HepG2 (cell line): ENCODE measurements at regions not wholly inside any gene's neighbourhood (a gene's known extent, or its start where the extent isn't known, plus 50 kb on each side); places are given as distances from the start of the nearest gene placed in this dataset.

ENCODE experiments used
- BATF2 ChIP-seq: sonication (generic); formaldehyde crosslinking; IDR thresholded peaks from 2 replicates; pipeline ENCODE4 v1.8.0; 2022; ENCODE audit warnings: mild to moderate bottlenecking, missing genetic modification reagents, moderate library complexity
- CTCF ChIP-seq: sonication (generic); formaldehyde crosslinking; IDR thresholded peaks from 2 replicates; pipeline ENCODE4 v1.5.0; 2020; ENCODE audit warnings: mild to moderate bottlenecking, missing genetic modification reagents, moderate library complexity
- ELF4 ChIP-seq: sonication (generic); formaldehyde crosslinking; IDR thresholded peaks from 2 replicates; pipeline ENCODE4 v1.5.0; 2020; ENCODE audit warnings: missing genetic modification reagents, mild to moderate bottlenecking, moderate library complexity, borderline replicate concordance
- FLYWCH1 ChIP-seq: sonication (generic); formaldehyde crosslinking; IDR thresholded peaks from 2 replicates; pipeline ENCODE4 v1.8.1; 2023; ENCODE audit warnings: mild to moderate bottlenecking, missing genetic modification reagents
- IKZF1 ChIP-seq: fragments of 450-650 bp; IDR thresholded peaks from 2 replicates; pipeline ENCODE4 v1.7.1; 2016
- KDM1A ChIP-seq: IDR thresholded peaks from 2 replicates; pipeline ENCODE4 v1.6.1; 2016; ENCODE audit warnings: missing compliant biosample characterization
- POLR2AphosphoS5 ChIP-seq: IDR thresholded peaks from 2 replicates; pipeline ENCODE4 v1.6.1; 2012; ENCODE audit warnings: low read depth, low read length
- RXRA ChIP-seq: sonication (generic); formaldehyde crosslinking; IDR thresholded peaks from 2 replicates; pipeline ENCODE4 v1.5.1; 2020; ENCODE audit warnings: missing genetic modification reagents
- ZBTB4 ChIP-seq: sonication (generic); formaldehyde crosslinking; IDR thresholded peaks from 2 replicates; pipeline ENCODE4 v1.4.0; 2020; ENCODE audit warnings: missing genetic modification reagents, mild to moderate bottlenecking, borderline replicate concordance
- ZNF292 ChIP-seq: sonication (generic); formaldehyde crosslinking; IDR thresholded peaks from 2 replicates; pipeline ENCODE4 v1.8.1; 2022; ENCODE audit warnings: mild to moderate bottlenecking, low read depth, missing genetic modification reagents, borderline replicate concordance
- ZNF414 ChIP-seq: sonication (generic); formaldehyde crosslinking; IDR thresholded peaks from 2 replicates; pipeline ENCODE4 v1.5.0; 2020; ENCODE audit warnings: missing genetic modification reagents

- no peak for TF ChIP-seq ZNF414 (CRISPR knock-in tag)
- no peak for TF ChIP-seq ZNF292 (CRISPR knock-in tag)
- no peak for TF ChIP-seq IKZF1
- TF ChIP-seq KDM1A (CRISPR knock-in tag) = no peak
- TF ChIP-seq BATF2 (CRISPR knock-in tag) = no peak
- no peak for TF ChIP-seq FLYWCH1 (CRISPR knock-in tag)
- no peak for TF ChIP-seq ZBTB4
- TF ChIP-seq CTCF (CRISPR knock-in tag) = no peak
- TF ChIP-seq POLR2AphosphoS5 = no peak
- no peak for TF ChIP-seq ELF4 (CRISPR knock-in tag)
- TF ChIP-seq RXRA (CRISPR knock-in tag) = no peak
These were observed 82.0 kb downstream of the CHCHD4 start for GRCh38 chr3:14042680-14043079.
